NB4 (cell line): ENCODE measurements at regions not wholly inside any gene's neighbourhood (a gene's known extent, or its start where the extent isn't known, plus 50 kb on each side); places are given as distances from the start of the nearest gene placed in this dataset.

Source experiments
- MAX ChIP-seq: IDR thresholded peaks from 2 replicates; pipeline ENCODE4 v1.6.1; 2011; ENCODE audit warnings: low read depth, low read length
- MYC ChIP-seq: IDR thresholded peaks from 2 replicates; pipeline ENCODE4 v1.6.1; 2011; ENCODE audit warnings: low read depth, low read length
- POLR2A ChIP-seq: IDR thresholded peaks from 2 replicates; pipeline ENCODE4 v1.6.1; 2011; ENCODE audit warnings: mild to moderate bottlenecking; ENCODE audit not compliant: insufficient read length; ENCODE audit errors: extremely low read depth
- TF ChIP-seq, protein P1 (sequence below): IDR thresholded peaks from one replicate; pipeline ENCODE4 v1.5.1; 2012; ENCODE audit warnings: low read depth, low read length

DNA sequence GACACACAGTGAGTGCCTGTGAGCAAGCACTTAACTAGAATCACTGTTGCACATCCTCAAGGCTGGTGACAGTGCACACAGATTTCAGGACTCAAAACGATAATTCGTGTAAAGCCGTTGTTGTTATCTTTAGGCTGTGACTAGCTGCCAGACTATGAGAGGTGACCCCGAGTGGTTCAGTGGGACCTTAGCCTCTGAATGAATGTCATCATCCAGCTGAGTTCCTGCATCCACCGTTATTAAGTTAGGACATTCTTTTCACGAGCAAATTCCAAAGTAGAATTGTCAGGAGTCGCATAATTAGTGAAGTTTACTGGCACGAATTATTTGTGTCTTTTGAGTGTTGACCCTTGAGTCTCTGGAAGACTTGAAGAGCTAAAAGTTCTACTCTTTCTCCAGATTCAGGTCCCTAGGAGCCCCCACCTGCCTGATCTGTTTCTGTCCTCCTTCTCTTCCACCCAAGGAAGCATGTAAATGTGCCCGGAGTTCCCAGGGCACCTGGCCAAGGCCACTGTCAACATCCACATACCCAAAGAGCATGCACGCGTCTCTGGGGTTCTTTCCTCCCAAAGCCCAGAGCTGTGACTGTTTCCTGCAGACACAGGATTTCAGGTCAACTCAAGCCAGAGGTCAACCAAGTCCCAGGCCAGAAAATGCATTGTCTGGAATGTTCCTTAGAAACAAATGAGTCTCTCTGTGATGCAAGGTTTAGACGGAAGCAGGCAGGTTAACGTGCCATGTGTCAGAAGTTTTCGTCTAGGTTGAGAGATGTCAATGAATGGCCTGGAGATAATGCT lies 207.2 kb downstream of the TOMM20 start:
- TF ChIP-seq, protein P1, sequence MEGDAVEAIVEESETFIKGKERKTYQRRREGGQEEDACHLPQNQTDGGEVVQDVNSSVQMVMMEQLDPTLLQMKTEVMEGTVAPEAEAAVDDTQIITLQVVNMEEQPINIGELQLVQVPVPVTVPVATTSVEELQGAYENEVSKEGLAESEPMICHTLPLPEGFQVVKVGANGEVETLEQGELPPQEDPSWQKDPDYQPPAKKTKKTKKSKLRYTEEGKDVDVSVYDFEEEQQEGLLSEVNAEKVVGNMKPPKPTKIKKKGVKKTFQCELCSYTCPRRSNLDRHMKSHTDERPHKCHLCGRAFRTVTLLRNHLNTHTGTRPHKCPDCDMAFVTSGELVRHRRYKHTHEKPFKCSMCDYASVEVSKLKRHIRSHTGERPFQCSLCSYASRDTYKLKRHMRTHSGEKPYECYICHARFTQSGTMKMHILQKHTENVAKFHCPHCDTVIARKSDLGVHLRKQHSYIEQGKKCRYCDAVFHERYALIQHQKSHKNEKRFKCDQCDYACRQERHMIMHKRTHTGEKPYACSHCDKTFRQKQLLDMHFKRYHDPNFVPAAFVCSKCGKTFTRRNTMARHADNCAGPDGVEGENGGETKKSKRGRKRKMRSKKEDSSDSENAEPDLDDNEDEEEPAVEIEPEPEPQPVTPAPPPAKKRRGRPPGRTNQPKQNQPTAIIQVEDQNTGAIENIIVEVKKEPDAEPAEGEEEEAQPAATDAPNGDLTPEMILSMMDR = no peak
- TF ChIP-seq POLR2A (no peak), MAX (no peak), MYC (no peak)
